ENCODE measurements at regions not wholly inside any gene's neighbourhood (a gene's known extent, or its start where the extent isn't known, plus 50 kb on each side); places are given as distances from the start of the nearest gene placed in this dataset.

DNA sequence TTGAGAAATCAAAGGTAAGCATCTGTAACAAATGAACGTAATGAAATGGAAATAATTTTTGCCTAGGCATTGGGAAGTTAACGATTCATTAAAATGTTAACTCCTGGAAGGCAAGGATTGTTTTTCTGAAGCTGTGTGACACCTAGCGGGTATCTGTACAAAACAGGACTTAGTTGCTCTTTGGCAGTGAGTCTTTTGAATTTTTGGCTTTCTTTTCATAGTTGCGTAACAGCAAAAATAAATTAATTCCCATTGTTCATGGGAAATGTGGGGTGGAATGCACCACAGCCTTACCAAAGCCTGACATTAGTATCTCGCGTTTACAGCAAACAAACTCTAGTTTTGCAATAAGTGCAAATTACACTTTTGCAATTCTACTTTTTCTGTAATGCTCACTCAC, 92.7 kb upstream of the DTNBP1 start:
- Histone ChIP-seq H3K9ac (ENCODE audit: low read depth, low read length, poor library complexity) (no peak overlapping the region), H2AK5ac (ENCODE audit: low read depth, low read length) (no peak overlapping the region), H3K79me1 (ENCODE audit: low read depth, low read length) (no peaks in the 10 kb centered on the region), H2BK120ac (ENCODE audit: low read depth, low read length) (no peak overlapping the region), H3K27me3 (ENCODE audit: control insufficient read depth in 3 of 3, insufficient read depth in 3 of 3, low read depth in 1 of 3, low read length in 3 of 3) (peaks cover 0 to 3% (median 0%) of the 10 kb centered on the region in 3 experiments), H3K36me3 (replicated peaks in 1 of 2; ENCODE audit: control insufficient read depth in 2 of 2, insufficient read depth in 2 of 2, low read length in 2 of 2) (no peaks in the 10 kb centered on the region), H2BK5ac (ENCODE audit: low read length) (no peak overlapping the region), H2AFZ (ENCODE audit: low read length) (no peak overlapping the region), H3K27ac (replicated peaks; ENCODE audit: low read length) (no peak overlapping the region), H4K8ac (ENCODE audit: low read depth, low read length) (no peak overlapping the region), H2BK15ac (ENCODE audit: low read length) (no peak overlapping the region), H3K4ac (ENCODE audit: low read length) (no peak overlapping the region), H3K4me1 (ENCODE audit: control insufficient read depth in 2 of 2, insufficient read depth in 1 of 2, low read depth in 1 of 2, low read length in 2 of 2) (peaks cover 0 to 1% of the 10 kb centered on the region in 2 donors), H4K91ac (ENCODE audit: low read depth, low read length, poor library complexity) (no peak overlapping the region), H3K4me3 (ENCODE audit: low read length in 2 of 2) (no peak overlapping the region), H3K9me3 (replicated peaks in 1 of 2; ENCODE audit: control insufficient read depth in 2 of 2, insufficient read depth in 1 of 2, low read depth in 1 of 2, low read length in 2 of 2) (no peaks in the 10 kb centered on the region), H3K18ac (ENCODE audit: low read length) (no peak overlapping the region), H3K4me2 (ENCODE audit: insufficient read depth, low read length, poor library complexity, severe bottlenecking) (no peak overlapping the region), H2BK12ac (ENCODE audit: low read length) (no peak overlapping the region), H3K14ac (ENCODE audit: low read length) (no peak overlapping the region), H3K23ac (ENCODE audit: low read depth, low read length, poor library complexity) (no peak overlapping the region)
- DNase-seq (ENCODE audit: low spot score): no peak
- WGBS, 2 donors (ENCODE audit: extremely low coverage in 2 of 2, insufficient read length in 2 of 2, insufficient replicate concordance in 1 of 2): no CpG with 5 or more reads among the region's 6 CpGs

DNA sequence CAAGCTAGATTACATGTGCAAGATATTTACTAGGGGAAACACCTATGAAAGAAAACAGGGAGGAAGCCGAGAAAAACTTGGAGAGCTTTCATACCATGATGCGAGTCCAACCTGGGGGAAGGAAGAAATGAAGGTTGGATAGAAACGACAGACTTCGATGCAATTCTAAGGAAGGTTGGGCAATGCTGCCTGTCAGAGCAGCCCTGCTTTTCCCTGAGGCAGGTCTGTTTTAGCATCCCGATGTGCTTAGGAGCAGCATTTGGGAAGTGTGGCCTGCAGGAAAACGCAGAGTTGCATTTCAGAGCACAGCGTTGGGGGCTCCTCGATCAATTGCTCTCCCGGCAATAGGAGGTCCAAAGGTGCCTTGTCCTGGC, 91.9 kb upstream of the DTNBP1 start:
- H2BK120ac ChIP-seq (ENCODE audit: low read depth, low read length): no peak overlapping the region
- DNase-seq (ENCODE audit: low spot score): no peak
- peak overlapping the region; percentile 65 for H2AFZ ChIP-seq (ENCODE audit: low read length)
- H4K8ac ChIP-seq (ENCODE audit: low read depth, low read length): no peak overlapping the region
- H3K36me3 ChIP-seq (replicated peaks in 1 of 2; ENCODE audit: control insufficient read depth in 2 of 2, insufficient read depth in 2 of 2, low read length in 2 of 2): no peaks in the 10 kb centered on the region
- H2BK15ac ChIP-seq (ENCODE audit: low read length): no peak overlapping the region
- peaks cover 0 to 1% of the 10 kb centered on the region in 2 donors for H3K4me1 ChIP-seq (ENCODE audit: control insufficient read depth in 2 of 2, insufficient read depth in 1 of 2, low read depth in 1 of 2, low read length in 2 of 2)
- H4K91ac ChIP-seq (ENCODE audit: low read depth, low read length, poor library complexity): no peak overlapping the region
- H3K79me1 ChIP-seq (ENCODE audit: low read depth, low read length): no peaks in the 10 kb centered on the region
- no peak overlapping the region for H2BK12ac ChIP-seq (ENCODE audit: low read length)
- H3K4me2 ChIP-seq (ENCODE audit: insufficient read depth, low read length, poor library complexity, severe bottlenecking): no peak overlapping the region
- H3K14ac ChIP-seq (ENCODE audit: low read length): no peak overlapping the region
- H3K9ac ChIP-seq (ENCODE audit: low read depth, low read length, poor library complexity): no peak overlapping the region
- WGBS, 2 donors (ENCODE audit: extremely low coverage in 2 of 2, insufficient read length in 2 of 2, insufficient replicate concordance in 1 of 2): no CpG with 5 or more reads among the region's 9 CpGs
- no peaks in the 10 kb centered on the region for H3K9me3 ChIP-seq (replicated peaks in 1 of 2; ENCODE audit: control insufficient read depth in 2 of 2, insufficient read depth in 1 of 2, low read depth in 1 of 2, low read length in 2 of 2)
- no peak overlapping the region for H3K23ac ChIP-seq (ENCODE audit: low read depth, low read length, poor library complexity)
- H2BK5ac ChIP-seq (ENCODE audit: low read length): no peak overlapping the region
- peak overlapping the region; percentile 4 for H3K18ac ChIP-seq (ENCODE audit: low read length)
- H3K27me3 ChIP-seq (ENCODE audit: control insufficient read depth in 3 of 3, insufficient read depth in 3 of 3, low read depth in 1 of 3, low read length in 3 of 3): peaks cover 0 to 3% (median 0%) of the 10 kb centered on the region in 3 experiments
- H3K4ac ChIP-seq (ENCODE audit: low read length): no peak overlapping the region
- no peak overlapping the region for H3K27ac ChIP-seq (replicated peaks; ENCODE audit: low read length)
- H3K4me3 ChIP-seq (ENCODE audit: low read length in 2 of 2): no peak overlapping the region
- no peak overlapping the region for H2AK5ac ChIP-seq (ENCODE audit: low read depth, low read length)

DNA sequence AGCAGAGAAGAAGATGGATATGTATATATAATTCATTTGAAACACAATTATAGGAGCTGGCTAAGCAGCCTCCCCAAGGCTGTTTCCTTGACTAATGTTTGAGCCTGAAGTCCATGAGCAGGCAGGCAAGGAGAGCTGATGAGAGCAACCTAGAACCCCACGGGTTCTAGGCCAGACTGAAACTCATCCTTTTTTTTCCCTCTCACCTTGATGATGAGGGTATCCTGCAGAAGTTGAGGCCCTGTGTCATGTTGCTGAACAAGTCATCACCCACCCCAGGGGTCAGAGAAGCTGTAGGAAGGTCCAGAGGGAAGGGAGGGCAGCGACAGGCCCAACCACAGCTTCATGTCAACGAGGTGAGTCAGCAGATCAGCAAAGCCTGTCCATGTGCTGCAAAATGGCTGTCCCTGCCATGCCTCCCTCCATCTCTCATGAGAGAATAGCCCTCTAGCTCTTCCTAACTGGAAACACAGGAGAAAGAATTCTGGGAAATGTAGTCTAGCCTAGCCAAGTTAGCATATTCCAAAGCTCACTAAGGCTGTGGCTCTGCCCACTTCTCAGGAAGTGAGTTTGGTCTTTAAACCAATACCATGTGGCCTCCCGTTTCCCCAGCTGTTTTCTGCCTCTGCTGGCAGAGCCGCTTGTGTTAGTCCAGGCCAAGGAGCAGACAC, 91.3 kb upstream of the DTNBP1 start:
- Histone ChIP-seq H4K91ac (ENCODE audit: low read depth, low read length, poor library complexity) (no peak overlapping the region), H3K4me1 (ENCODE audit: control insufficient read depth in 2 of 2, insufficient read depth in 1 of 2, low read depth in 1 of 2, low read length in 2 of 2) (peaks cover 0 to 1% of the 10 kb centered on the region in 2 donors), H3K36me3 (replicated peaks in 1 of 2; ENCODE audit: control insufficient read depth in 2 of 2, insufficient read depth in 2 of 2, low read length in 2 of 2) (no peaks in the 10 kb centered on the region), H3K4me2 (ENCODE audit: insufficient read depth, low read length, poor library complexity, severe bottlenecking) (no peak overlapping the region), H3K9ac (ENCODE audit: low read depth, low read length, poor library complexity) (no peak overlapping the region), H2BK120ac (ENCODE audit: low read depth, low read length) (no peak overlapping the region), H2AFZ (ENCODE audit: low read length) (peak overlapping the region; percentile 65), H3K79me1 (ENCODE audit: low read depth, low read length) (no peaks in the 10 kb centered on the region), H3K18ac (ENCODE audit: low read length) (peak overlapping the region; percentile 59), H3K23ac (ENCODE audit: low read depth, low read length, poor library complexity) (peak overlapping the region; percentile 18), H3K14ac (ENCODE audit: low read length) (no peak overlapping the region), H3K27me3 (ENCODE audit: control insufficient read depth in 3 of 3, insufficient read depth in 3 of 3, low read depth in 1 of 3, low read length in 3 of 3) (peaks cover 0 to 3% (median 0%) of the 10 kb centered on the region in 3 experiments), H3K9me3 (replicated peaks in 1 of 2; ENCODE audit: control insufficient read depth in 2 of 2, insufficient read depth in 1 of 2, low read depth in 1 of 2, low read length in 2 of 2) (no peaks in the 10 kb centered on the region), H2BK15ac (ENCODE audit: low read length) (peak overlapping the region; percentile 95), H2AK5ac (ENCODE audit: low read depth, low read length) (no peak overlapping the region), H3K4me3 (ENCODE audit: low read length in 2 of 2) (no peak overlapping the region), H2BK12ac (ENCODE audit: low read length) (no peak overlapping the region), H3K4ac (ENCODE audit: low read length) (no peak overlapping the region), H4K8ac (ENCODE audit: low read depth, low read length) (no peak overlapping the region), H3K27ac (replicated peaks; ENCODE audit: low read length) (no peak overlapping the region), H2BK5ac (ENCODE audit: low read length) (no peak overlapping the region)
- no CpG with 5 or more reads among the region's 5 CpGs for WGBS, 2 donors (ENCODE audit: extremely low coverage in 2 of 2, insufficient read length in 2 of 2, insufficient replicate concordance in 1 of 2)
- no peak for DNase-seq (ENCODE audit: low spot score)

DNA sequence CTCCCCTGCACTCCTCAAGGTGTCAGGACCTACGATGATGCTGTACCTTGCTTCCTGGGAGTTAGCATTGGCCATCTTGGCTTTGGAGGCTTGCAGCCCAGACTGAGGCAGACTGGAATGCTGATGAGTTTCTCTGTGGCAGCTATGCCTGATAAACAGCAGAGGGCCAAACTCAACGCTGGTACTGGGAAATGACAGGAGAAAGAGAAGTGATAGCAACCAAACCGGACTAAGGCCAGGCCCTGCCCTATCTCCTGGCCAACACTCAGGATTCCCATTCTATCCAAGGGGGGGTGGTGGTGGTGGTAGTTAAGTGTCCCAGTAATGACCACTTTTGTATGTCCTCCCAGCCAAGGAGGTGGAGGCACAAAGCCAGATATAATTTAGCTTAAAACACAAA, 90.0 kb upstream of the DTNBP1 start:
- Histone ChIP-seq H3K23ac (ENCODE audit: low read depth, low read length, poor library complexity) (no peak overlapping the region), H3K4me3 (ENCODE audit: low read length in 2 of 2) (no peak overlapping the region), H3K4ac (ENCODE audit: low read length) (no peak overlapping the region), H2BK5ac (ENCODE audit: low read length) (no peak overlapping the region), H4K91ac (ENCODE audit: low read depth, low read length, poor library complexity) (no peak overlapping the region), H2BK120ac (ENCODE audit: low read depth, low read length) (no peak overlapping the region), H3K14ac (ENCODE audit: low read length) (no peak overlapping the region), H3K9ac (ENCODE audit: low read depth, low read length, poor library complexity) (no peak overlapping the region), H3K79me1 (ENCODE audit: low read depth, low read length) (no peaks in the 10 kb centered on the region), H4K8ac (ENCODE audit: low read depth, low read length) (no peak overlapping the region), H3K18ac (ENCODE audit: low read length) (no peak overlapping the region), H2BK12ac (ENCODE audit: low read length) (no peak overlapping the region), H2AK5ac (ENCODE audit: low read depth, low read length) (no peak overlapping the region), H3K4me1 (ENCODE audit: control insufficient read depth in 2 of 2, insufficient read depth in 1 of 2, low read depth in 1 of 2, low read length in 2 of 2) (peaks cover 0 to 1% of the 10 kb centered on the region in 2 donors), H3K36me3 (replicated peaks in 1 of 2; ENCODE audit: control insufficient read depth in 2 of 2, insufficient read depth in 2 of 2, low read length in 2 of 2) (no peaks in the 10 kb centered on the region), H2BK15ac (ENCODE audit: low read length) (no peak overlapping the region), H3K27me3 (ENCODE audit: control insufficient read depth in 3 of 3, insufficient read depth in 3 of 3, low read depth in 1 of 3, low read length in 3 of 3) (peaks cover 0 to 3% (median 0%) of the 10 kb centered on the region in 3 experiments), H3K4me2 (ENCODE audit: insufficient read depth, low read length, poor library complexity, severe bottlenecking) (no peak overlapping the region), H2AFZ (ENCODE audit: low read length) (no peak overlapping the region), H3K27ac (replicated peaks; ENCODE audit: low read length) (no peak overlapping the region), H3K9me3 (replicated peaks in 1 of 2; ENCODE audit: control insufficient read depth in 2 of 2, insufficient read depth in 1 of 2, low read depth in 1 of 2, low read length in 2 of 2) (no peaks in the 10 kb centered on the region)
- WGBS, 2 donors (ENCODE audit: extremely low coverage in 2 of 2, insufficient read length in 2 of 2, insufficient replicate concordance in 1 of 2): no CpG with 5 or more reads among the region's 3 CpGs
- DNase-seq (ENCODE audit: low spot score): no peak
